ENCODE measurements at regions not wholly inside any gene's neighbourhood (a gene's known extent, or its start where the extent isn't known, plus 50 kb on each side); places are given as distances from the start of the nearest gene placed in this dataset.

- TF ChIP-seq CTCF (IDR thresholded peaks at IDR 0.05; ENCODE audit: low read depth, low read length) (no peak), POLR2A (IDR thresholded peaks at IDR 0.05; ENCODE audit: extremely low read depth, insufficient read length) (no peak)
These were observed 668.3 kb downstream of the DNAH5 start for GRCh38 chr5:13276156-13276555.
